Kidney (tissue), 13 donors: ENCODE measurements at regions not wholly inside any gene's neighbourhood (a gene's known extent, or its start where the extent isn't known, plus 50 kb on each side); places are given as distances from the start of the nearest gene placed in this dataset.

ENCODE experiments used
- DNase-seq, 5 donors: peaks; one replicate each; pipeline ENCODE4 v3.0.0-alpha.2; 2013 to 2020
- FAIRE-seq: peaks from 2 replicates; lab custom pipeline; 2012; peaks lifted over from hg19 to GRCh38; lab: Jason Lieb, UNC
- H3K27ac ChIP-seq, 2 donors: one replicate each; pipeline ENCODE4 v1.7.0; 2013; ENCODE audit warnings: low read depth in 2 of 2, low read length in 2 of 2, inconsistent platforms in 1 of 2
- H3K27me3 ChIP-seq: one replicate; pipeline ENCODE4 v1.7.1; 2013; ENCODE audit warnings: low read length, inconsistent platforms; ENCODE audit not compliant: control insufficient read depth, insufficient read depth
- H3K36me3 ChIP-seq, 3 donors: one replicate each; pipeline versions ENCODE4 v1.7.0 to v1.7.1; 2013; ENCODE audit warnings: low read length in 3 of 3, control low read depth in 1 of 3, inconsistent platforms in 1 of 3; ENCODE audit not compliant: insufficient read depth in 3 of 3, control insufficient read depth in 2 of 3
- H3K4me1 ChIP-seq, 3 donors: one replicate each; pipeline versions ENCODE4 v1.7.0 to v1.7.1; 2013; ENCODE audit warnings: low read length in 3 of 3, inconsistent platforms in 1 of 3, low read depth in 1 of 3; ENCODE audit not compliant: control insufficient read depth in 2 of 3, insufficient read depth in 2 of 3
- H3K4me3 ChIP-seq, 3 donors: one replicate each; pipeline versions ENCODE4 v1.7.0 to v1.8.1; 2013; ENCODE audit warnings: low read length in 3 of 3, control low read depth in 1 of 3, inconsistent platforms in 1 of 3
- H3K9ac ChIP-seq, 3 donors: one replicate each; pipeline versions ENCODE4 v1.7.0 to v1.7.1; 2013; ENCODE audit warnings: low read length in 3 of 3, control low read depth in 1 of 3, inconsistent platforms in 1 of 3
- H3K9me3 ChIP-seq, 3 donors: one replicate each; pipeline versions ENCODE4 v1.7.0 to v1.7.1; 2013; ENCODE audit warnings: low read length in 3 of 3, control low read depth in 1 of 3, inconsistent platforms in 1 of 3; ENCODE audit not compliant: control insufficient read depth in 2 of 3, insufficient read depth in 1 of 3
- intact Hi-C: fragments of 100-400 bp; cut with DNase I; formaldehyde crosslinking; loops from one replicate; pipeline ENCODE4 v1.11.1; 2022
- TF ChIP-seq, protein P1 (sequence below): IDR thresholded peaks from 3 replicates; pipeline ENCODE4 v1.5.1; 2012; ENCODE audit warnings: mild to moderate bottlenecking, moderate library complexity, borderline replicate concordance; ENCODE audit not compliant: insufficient read depth; ENCODE audit errors: extremely low read depth
- donor health status: control.
- donor health status: control.
- donor health status: control.
- donor health status: control.
- donor health status: control.
- donor health status: DM: yes; HTN: yes; CAD: no.
- donor health status: Normal renal cell carcinoma (clear cell type).

DNA sequence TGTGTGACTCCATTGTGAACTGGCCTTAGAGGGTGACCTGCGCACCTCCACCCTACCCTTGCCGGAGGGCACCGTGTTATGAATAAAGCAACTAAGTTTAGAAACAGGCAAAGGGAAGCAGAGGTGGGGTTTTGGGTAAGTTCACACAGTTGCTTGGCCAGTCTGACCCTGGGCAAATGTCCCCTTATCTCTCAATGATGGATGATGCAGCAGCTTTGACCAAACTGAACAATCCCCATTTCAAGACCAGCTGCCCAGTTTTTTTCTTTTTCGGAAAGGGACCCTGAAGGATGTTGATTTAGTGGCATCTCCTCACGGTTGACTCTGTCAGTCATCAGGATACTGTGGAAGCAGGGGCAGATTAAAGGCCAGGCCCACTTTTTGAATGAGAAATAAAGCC, 68.7 kb upstream of the PRDM1 start:
- intact Hi-C loops, result no loop called here
- Histone ChIP-seq H3K4me1 (no peaks in the 10 kb centered on the region), H3K9ac (no peak overlapping the region), H3K4me3 (no peak overlapping the region), H3K27ac (no peak overlapping the region), H3K36me3 (no peaks in the 10 kb centered on the region), H3K27me3 (no peaks in the 10 kb centered on the region), H3K9me3 (no peaks in the 10 kb centered on the region)
- no peak for FAIRE-seq
- DNase-seq, result no peak
- TF ChIP-seq, protein P1, sequence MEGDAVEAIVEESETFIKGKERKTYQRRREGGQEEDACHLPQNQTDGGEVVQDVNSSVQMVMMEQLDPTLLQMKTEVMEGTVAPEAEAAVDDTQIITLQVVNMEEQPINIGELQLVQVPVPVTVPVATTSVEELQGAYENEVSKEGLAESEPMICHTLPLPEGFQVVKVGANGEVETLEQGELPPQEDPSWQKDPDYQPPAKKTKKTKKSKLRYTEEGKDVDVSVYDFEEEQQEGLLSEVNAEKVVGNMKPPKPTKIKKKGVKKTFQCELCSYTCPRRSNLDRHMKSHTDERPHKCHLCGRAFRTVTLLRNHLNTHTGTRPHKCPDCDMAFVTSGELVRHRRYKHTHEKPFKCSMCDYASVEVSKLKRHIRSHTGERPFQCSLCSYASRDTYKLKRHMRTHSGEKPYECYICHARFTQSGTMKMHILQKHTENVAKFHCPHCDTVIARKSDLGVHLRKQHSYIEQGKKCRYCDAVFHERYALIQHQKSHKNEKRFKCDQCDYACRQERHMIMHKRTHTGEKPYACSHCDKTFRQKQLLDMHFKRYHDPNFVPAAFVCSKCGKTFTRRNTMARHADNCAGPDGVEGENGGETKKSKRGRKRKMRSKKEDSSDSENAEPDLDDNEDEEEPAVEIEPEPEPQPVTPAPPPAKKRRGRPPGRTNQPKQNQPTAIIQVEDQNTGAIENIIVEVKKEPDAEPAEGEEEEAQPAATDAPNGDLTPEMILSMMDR, result no peak

DNA sequence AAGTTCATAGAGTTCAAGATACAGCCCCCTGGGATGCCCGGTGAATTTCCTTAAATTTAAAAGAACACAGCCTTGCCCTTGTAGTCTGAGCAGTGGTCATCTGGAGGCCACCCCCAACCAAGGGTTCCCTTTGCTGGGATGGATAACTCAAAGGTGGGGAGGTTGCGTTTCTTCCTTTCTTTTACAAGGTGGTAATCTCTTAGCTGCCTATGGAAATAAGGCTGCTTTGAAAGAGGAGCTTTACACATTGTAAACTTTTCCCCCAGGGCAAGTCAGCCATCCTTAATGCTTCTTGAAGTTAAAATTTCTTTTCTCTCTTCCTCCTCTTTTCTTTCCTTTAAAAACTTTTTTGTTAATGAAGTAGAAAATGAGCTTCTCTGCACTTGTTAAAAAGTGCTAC, 71.2 kb upstream of the PRDM1 start:
- Histone ChIP-seq H3K27me3 (no peaks in the 10 kb centered on the region), H3K36me3 (no peaks in the 10 kb centered on the region), H3K27ac (no peak overlapping the region), H3K9ac (no peak overlapping the region), H3K4me1 (no peaks in the 10 kb centered on the region), H3K4me3 (no peak overlapping the region), H3K9me3 (no peaks in the 10 kb centered on the region)
- TF ChIP-seq, protein P1, result no peak
- intact Hi-C loops, result no loop called here
- FAIRE-seq (no peak), DNase-seq (no peak)

- Histone ChIP-seq H3K27ac (no peak overlapping the region), H3K9ac (no peak overlapping the region), H3K27me3 (no peaks in the 10 kb centered on the region), H3K36me3 (no peaks in the 10 kb centered on the region), H3K4me3 (no peak overlapping the region), H3K9me3 (no peaks in the 10 kb centered on the region), H3K4me1 (no peaks in the 10 kb centered on the region)
- DNase-seq, result no peak
- intact Hi-C loops, result no loop called here
- no peak for FAIRE-seq
- TF ChIP-seq, protein P1, result no peak
These were observed 74.7 kb upstream of the PRDM1 start for GRCh38 chr6:106011476-106011875.

DNA sequence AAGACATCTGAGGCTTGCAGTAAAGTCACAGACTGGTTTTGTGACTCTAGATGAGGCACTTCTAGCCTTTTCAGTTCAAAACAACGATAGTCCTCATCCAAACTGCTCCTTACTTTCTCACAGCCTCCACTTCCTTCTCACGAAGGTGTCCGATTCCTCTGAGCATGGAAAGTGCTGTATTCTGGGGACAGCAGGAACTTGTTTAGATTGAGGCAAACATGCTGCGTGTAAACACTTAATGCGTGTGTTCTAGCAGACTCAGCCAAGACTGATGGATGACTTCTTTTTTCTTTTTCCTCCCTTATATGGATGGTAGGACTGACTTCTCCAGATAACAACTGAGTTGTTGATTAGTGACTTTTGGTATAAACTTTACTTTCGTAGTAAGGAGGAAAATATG, 80.2 kb upstream of the PRDM1 start:
- no peaks in the 10 kb centered on the region for H3K36me3 ChIP-seq
- H3K27me3 ChIP-seq, result no peaks in the 10 kb centered on the region
- H3K9ac ChIP-seq, result no peak overlapping the region
- FAIRE-seq (no peak), DNase-seq (no peak)
- TF ChIP-seq, protein P1, result no peak
- no peak overlapping the region for H3K4me3 ChIP-seq
- no peaks in the 10 kb centered on the region for H3K9me3 ChIP-seq
- no peak overlapping the region for H3K27ac ChIP-seq
- intact Hi-C loops, result no loop called here
- no peaks in the 10 kb centered on the region for H3K4me1 ChIP-seq
